Calu3 (cell line): ENCODE measurements at regions not wholly inside any gene's neighbourhood (a gene's known extent, or its start where the extent isn't known, plus 50 kb on each side); places are given as distances from the start of the nearest gene placed in this dataset.

ENCODE experiments used
- BruUV-seq: library from RNA; stranded (reverse); fragments of 400-500 nt; replicated peaks from 2 replicates; lab custom pipeline; 2021; lab: Mats Ljungman, UMichigan
- CTCF ChIA-PET: fragments of 300-600 bp; sonication (Branson Sonifier 250); formaldehyde crosslinking; loops from one replicate; lab custom pipeline; 2022; ENCODE audit warnings: antibody characterized with exemption; lab: Charles Lee
- DNase-seq: peaks from one replicate; pipeline ENCODE4 v3.0.0; 2022
- H3K27ac Mint-ChIP-seq: one replicate; pipeline ENCODE4 v1.8.0; 2022; ENCODE audit warnings: mixed read lengths; ENCODE audit not compliant: unreplicated experiment
- H3K27me3 Mint-ChIP-seq: one replicate; pipeline ENCODE4 v1.8.0; 2022; ENCODE audit warnings: mixed read lengths; ENCODE audit not compliant: unreplicated experiment
- H3K36me3 Mint-ChIP-seq: one replicate; pipeline ENCODE4 v1.8.0; 2022; ENCODE audit warnings: mild to moderate bottlenecking, moderate library complexity, mixed read lengths; ENCODE audit not compliant: insufficient read depth, unreplicated experiment
- H3K4me1 Mint-ChIP-seq: one replicate; pipeline ENCODE4 v1.8.0; 2022; ENCODE audit warnings: mild to moderate bottlenecking, low read depth, mixed read lengths; ENCODE audit not compliant: unreplicated experiment
- H3K4me3 Mint-ChIP-seq: one replicate; pipeline ENCODE4 v1.8.0; 2022; ENCODE audit warnings: mild to moderate bottlenecking, low read depth, moderate library complexity, mixed read lengths; ENCODE audit not compliant: unreplicated experiment
- H3K9me3 Mint-ChIP-seq: one replicate; pipeline ENCODE4 v1.8.0; 2022; ENCODE audit warnings: low read depth, mixed read lengths; ENCODE audit not compliant: unreplicated experiment
- intact Hi-C: fragments of 100-400 bp; cut with micrococcal nuclease; formaldehyde crosslinking; loops from one replicate; pipeline ENCODE4 v1.10.0; 2022; ENCODE audit not compliant: unreplicated experiment
- TF ChIP-seq, protein P1 (sequence below): fragments of 200-600 bp; IDR thresholded peaks from one replicate; pipeline ENCODE4 v1.8.0; 2022; ENCODE audit warnings: antibody characterized with exemption; ENCODE audit not compliant: unreplicated experiment

GRCh38 chr4:123200051-123200940 is 196.3 kb upstream of the SPRY1 start:
- DNase-seq: no peak
- intact Hi-C loops: no loop called here
- Mint-ChIP-seq H3K36me3 (no peaks in the 10 kb centered on the region), H3K4me1 (no peaks in the 10 kb centered on the region), H3K27me3 (no peaks in the 10 kb centered on the region), H3K4me3 (no peak overlapping the region), H3K9me3 (no peaks in the 10 kb centered on the region), H3K27ac (no peak overlapping the region)
- CTCF ChIA-PET: no interaction called here
- no TSS peak for BruUV-seq
- TF ChIP-seq, protein P1, sequence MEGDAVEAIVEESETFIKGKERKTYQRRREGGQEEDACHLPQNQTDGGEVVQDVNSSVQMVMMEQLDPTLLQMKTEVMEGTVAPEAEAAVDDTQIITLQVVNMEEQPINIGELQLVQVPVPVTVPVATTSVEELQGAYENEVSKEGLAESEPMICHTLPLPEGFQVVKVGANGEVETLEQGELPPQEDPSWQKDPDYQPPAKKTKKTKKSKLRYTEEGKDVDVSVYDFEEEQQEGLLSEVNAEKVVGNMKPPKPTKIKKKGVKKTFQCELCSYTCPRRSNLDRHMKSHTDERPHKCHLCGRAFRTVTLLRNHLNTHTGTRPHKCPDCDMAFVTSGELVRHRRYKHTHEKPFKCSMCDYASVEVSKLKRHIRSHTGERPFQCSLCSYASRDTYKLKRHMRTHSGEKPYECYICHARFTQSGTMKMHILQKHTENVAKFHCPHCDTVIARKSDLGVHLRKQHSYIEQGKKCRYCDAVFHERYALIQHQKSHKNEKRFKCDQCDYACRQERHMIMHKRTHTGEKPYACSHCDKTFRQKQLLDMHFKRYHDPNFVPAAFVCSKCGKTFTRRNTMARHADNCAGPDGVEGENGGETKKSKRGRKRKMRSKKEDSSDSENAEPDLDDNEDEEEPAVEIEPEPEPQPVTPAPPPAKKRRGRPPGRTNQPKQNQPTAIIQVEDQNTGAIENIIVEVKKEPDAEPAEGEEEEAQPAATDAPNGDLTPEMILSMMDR: no peak

- no TSS peak for BruUV-seq
- intact Hi-C loops: no loop called here
- no peaks in the 10 kb centered on the region for H3K9me3 Mint-ChIP-seq
- H3K36me3 Mint-ChIP-seq: no peaks in the 10 kb centered on the region
- TF ChIP-seq, protein P1: no peak
- no peaks in the 10 kb centered on the region for H3K4me1 Mint-ChIP-seq
- H3K27ac Mint-ChIP-seq: no peak overlapping the region
- no peaks in the 10 kb centered on the region for H3K27me3 Mint-ChIP-seq
- DNase-seq: no peak
- no peak overlapping the region for H3K4me3 Mint-ChIP-seq
- CTCF ChIA-PET: no interaction called here
Measured at GRCh38 chr4:123204737-123205136, 191.9 kb upstream of the SPRY1 start.

DNA sequence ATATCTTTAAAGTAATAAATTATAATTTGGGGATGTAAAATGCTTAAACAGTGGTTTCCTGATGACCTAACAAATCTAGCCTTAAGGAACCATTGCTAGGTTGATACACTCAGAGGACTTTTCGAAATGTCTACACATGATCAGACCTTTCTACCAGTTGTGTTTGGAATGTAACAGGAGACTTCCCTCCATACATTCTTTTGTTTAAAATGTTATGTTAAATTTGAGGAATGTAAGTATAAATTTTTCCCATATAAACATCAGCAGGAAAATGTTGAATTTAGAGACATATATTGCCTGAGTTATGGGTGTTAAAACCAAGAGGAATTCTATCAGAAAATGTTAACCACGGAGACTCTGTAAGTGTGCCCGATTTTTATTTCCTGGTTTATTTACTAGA is 190.6 kb upstream of the SPRY1 start:
- no peak for DNase-seq
- BruUV-seq: no TSS peak
- TF ChIP-seq, protein P1: no peak
- Mint-ChIP-seq H3K27ac (no peak overlapping the region), H3K36me3 (no peaks in the 10 kb centered on the region), H3K4me1 (no peaks in the 10 kb centered on the region), H3K9me3 (no peaks in the 10 kb centered on the region), H3K4me3 (no peak overlapping the region), H3K27me3 (no peaks in the 10 kb centered on the region)
- CTCF ChIA-PET: no interaction called here
- intact Hi-C loops: no loop called here

DNA sequence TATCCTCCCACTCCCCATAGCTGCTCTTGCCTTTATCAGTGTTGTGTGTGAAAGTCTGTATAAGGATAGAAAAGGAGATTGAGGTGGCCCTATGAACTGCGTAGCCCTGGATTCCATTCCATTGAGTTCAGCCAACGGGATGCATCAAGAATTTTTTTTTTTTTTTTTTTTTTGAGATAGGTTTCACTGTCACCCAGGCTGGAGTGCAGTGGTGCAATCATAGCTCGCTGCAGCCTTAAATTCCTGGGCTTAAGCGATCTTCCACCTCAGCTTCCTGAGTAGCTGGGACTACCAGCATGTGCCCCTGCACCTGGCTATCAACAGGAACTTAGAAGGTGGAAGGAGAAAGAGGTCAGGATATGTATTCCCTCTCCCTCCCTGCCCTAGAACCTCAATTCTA is 187.2 kb upstream of the SPRY1 start:
- no peak for DNase-seq
- BruUV-seq: no TSS peak
- H3K36me3 Mint-ChIP-seq: no peaks in the 10 kb centered on the region
- no peaks in the 10 kb centered on the region for H3K9me3 Mint-ChIP-seq
- CTCF ChIA-PET: no interaction called here
- H3K4me1 Mint-ChIP-seq: no peaks in the 10 kb centered on the region
- no peak overlapping the region for H3K4me3 Mint-ChIP-seq
- intact Hi-C loops: no loop called here
- H3K27ac Mint-ChIP-seq: no peak overlapping the region
- no peaks in the 10 kb centered on the region for H3K27me3 Mint-ChIP-seq
- TF ChIP-seq, protein P1: no peak
